Neural cell (in vitro differentiated cells): ENCODE measurements at regions not wholly inside any gene's neighbourhood (a gene's known extent, or its start where the extent isn't known, plus 50 kb on each side); places are given as distances from the start of the nearest gene placed in this dataset.
A peak's percentile ranks its signal among the peaks of the same experiment; 100 is the strongest.

Source experiments
- H2AFZ ChIP-seq: fragments of 200-600, 300-800 bp; sonication (generic), shearing (Covaris generic); 2 replicates; pipeline ENCODE4 v1.6.0; 2014; ENCODE audit warnings: low read depth, mild to moderate bottlenecking, antibody characterized with exemption, low read length, moderate library complexity
- H3F3A ChIP-seq: fragments of 200-600 bp; shearing (Covaris generic); 2 replicates; pipeline ENCODE4 v1.6.1; 2016; ENCODE audit warnings: mild to moderate bottlenecking, moderate library complexity, mixed read lengths, antibody characterized with exemption, low read length; ENCODE audit not compliant: insufficient read depth, poor library complexity, severe bottlenecking
- H3K27ac ChIP-seq: fragments of 200-600, 300-800 bp; sonication (generic), shearing (Covaris generic); 2 replicates; pipeline ENCODE4 v1.5.1; 2014; ENCODE audit warnings: mild to moderate bottlenecking, low read length, moderate library complexity
- H3K27me3 ChIP-seq: fragments of 300-800, 200-600 bp; sonication (generic), shearing (Covaris generic); 2 replicates; pipeline ENCODE4 v1.6.0; 2014; ENCODE audit warnings: mild to moderate bottlenecking, low read depth, low read length, moderate library complexity; ENCODE audit not compliant: insufficient read depth
- H3K36me3 ChIP-seq: fragments of 300-800, 200-600 bp; sonication (generic), shearing (Covaris generic); 2 replicates; pipeline ENCODE4 v1.5.1; 2014; ENCODE audit warnings: mild to moderate bottlenecking, antibody characterized with exemption, low read length, moderate library complexity; ENCODE audit not compliant: insufficient read depth
- H3K4me2 ChIP-seq: fragments of 300-800, 200-600 bp; sonication (generic), shearing (Covaris generic); 2 replicates; pipeline ENCODE4 v1.6.0; 2014; ENCODE audit warnings: mild to moderate bottlenecking, low read length
- H3K4me3 ChIP-seq: fragments of 300-800, 200-600 bp; sonication (generic), shearing (Covaris generic); 2 replicates; pipeline ENCODE4 v1.5.1; 2014; ENCODE audit warnings: mild to moderate bottlenecking, low read length, moderate library complexity
- H3K79me2 ChIP-seq: fragments of 200-600 bp; shearing (Covaris generic); replicated peaks from 2 replicates; pipeline ENCODE4 v1.6.0; 2014; ENCODE audit warnings: mild to moderate bottlenecking, low read length, moderate library complexity; ENCODE audit not compliant: insufficient read depth
- H3K9ac ChIP-seq: fragments of 300-800, 200-600 bp; sonication (generic), shearing (Covaris generic); 2 replicates; pipeline ENCODE4 v1.6.1; 2016; ENCODE audit warnings: mild to moderate bottlenecking, low read length, mixed read lengths
- H3K9me2 ChIP-seq: fragments of 200-600 bp; shearing (Covaris generic); 2 replicates; pipeline ENCODE4 v1.6.1; 2016; ENCODE audit warnings: mild to moderate bottlenecking, low read length, mixed read lengths; ENCODE audit not compliant: insufficient read depth
- H3K9me3 ChIP-seq: fragments of 200-600, 300-800 bp; sonication (generic), shearing (Covaris generic); 2 replicates; pipeline ENCODE4 v1.6.1; 2016; ENCODE audit warnings: mild to moderate bottlenecking, mixed run types, low read length, moderate library complexity, mixed read lengths
- H4K20me1 ChIP-seq: fragments of 200-600 bp; shearing (Covaris generic); 2 replicates; pipeline ENCODE4 v1.6.1; 2016; ENCODE audit warnings: mild to moderate bottlenecking, mixed run types; ENCODE audit not compliant: insufficient read depth
- CTCF ChIP-seq: fragments of 450-650 bp; IDR thresholded peaks from 2 replicates; pipeline ENCODE4 v1.5.1; 2014; ENCODE audit warnings: antibody characterized with exemption, mild to moderate bottlenecking, moderate library complexity; ENCODE audit not compliant: poor library complexity, severe bottlenecking
- EP300 ChIP-seq: fragments of 450-650 bp; conservative IDR thresholded peaks from 2 replicates; pipeline ENCODE4 v1.6.1; 2014; ENCODE audit warnings: antibody characterized with exemption, mild to moderate bottlenecking, moderate library complexity; ENCODE audit not compliant: poor library complexity, severe bottlenecking
- EZH2 ChIP-seq: fragments of 200-600, 300-800 bp; shearing (Covaris generic), sonication (generic); IDR thresholded peaks from 2 replicates; pipeline ENCODE4 v1.6.1; 2014; ENCODE audit warnings: antibody characterized with exemption, low read length, borderline replicate concordance, mild to moderate bottlenecking; ENCODE audit not compliant: insufficient read depth, poor library complexity, severe bottlenecking
- MXI1 ChIP-seq: fragments of 450-650 bp; conservative IDR thresholded peaks from 2 replicates; pipeline ENCODE4 v1.6.1; 2014; ENCODE audit warnings: antibody characterized with exemption, mild to moderate bottlenecking; ENCODE audit not compliant: poor library complexity, severe bottlenecking
- POLR2AphosphoS5 ChIP-seq: IDR thresholded peaks from 2 replicates; pipeline ENCODE4 v1.6.1; 2012
- RAD21 ChIP-seq: fragments of 450-650 bp; conservative IDR thresholded peaks from 2 replicates; pipeline ENCODE4 v1.6.1; 2014; ENCODE audit warnings: antibody characterized with exemption, mild to moderate bottlenecking, moderate library complexity
- REST ChIP-seq: IDR thresholded peaks from 2 replicates; pipeline ENCODE4 v1.6.1; 2012; ENCODE audit warnings: borderline replicate concordance
- SMC3 ChIP-seq: fragments of 450-650 bp; conservative IDR thresholded peaks from 2 replicates; pipeline ENCODE4 v1.6.1; 2014; ENCODE audit warnings: antibody characterized with exemption, mild to moderate bottlenecking, moderate library complexity; ENCODE audit not compliant: poor library complexity
- TAF1 ChIP-seq: IDR thresholded peaks from 2 replicates; pipeline ENCODE4 v1.6.1; 2012; ENCODE audit warnings: low read depth

- Histone ChIP-seq H3K9ac (peak overlapping the region; percentile 77), H3K4me3 (peak overlapping the region; percentile 57), H3K9me2 (no peaks in the 10 kb centered on the region), H3K9me3 (no peaks in the 10 kb centered on the region), H3K36me3 (no peaks in the 10 kb centered on the region), H3K27me3 (no peaks in the 10 kb centered on the region), H4K20me1 (no peaks in the 10 kb centered on the region), H3F3A (peaks cover 13% of the 10 kb centered on the region), H2AFZ (peak overlapping the region; percentile 48), H3K79me2 (no peaks in the 10 kb centered on the region), H3K27ac (peak overlapping the region; percentile 99), H3K4me2 (peak overlapping the region; percentile 85)
- peak; percentile 69 for TF ChIP-seq CTCF
- TF ChIP-seq POLR2AphosphoS5: peak; percentile 88
- peak; percentile 96 for TF ChIP-seq EP300
- TF ChIP-seq EZH2: no peak
- TF ChIP-seq RAD21: peak; percentile 86
- TF ChIP-seq MXI1: peak; percentile 49
- peak; percentile 83 for TF ChIP-seq SMC3
- peak; percentile 88 for TF ChIP-seq TAF1
- TF ChIP-seq REST: peak; percentile 98
Observed at GRCh38 chr2:5409898-5410381, 282.2 kb upstream of the SOX11 start.

DNA sequence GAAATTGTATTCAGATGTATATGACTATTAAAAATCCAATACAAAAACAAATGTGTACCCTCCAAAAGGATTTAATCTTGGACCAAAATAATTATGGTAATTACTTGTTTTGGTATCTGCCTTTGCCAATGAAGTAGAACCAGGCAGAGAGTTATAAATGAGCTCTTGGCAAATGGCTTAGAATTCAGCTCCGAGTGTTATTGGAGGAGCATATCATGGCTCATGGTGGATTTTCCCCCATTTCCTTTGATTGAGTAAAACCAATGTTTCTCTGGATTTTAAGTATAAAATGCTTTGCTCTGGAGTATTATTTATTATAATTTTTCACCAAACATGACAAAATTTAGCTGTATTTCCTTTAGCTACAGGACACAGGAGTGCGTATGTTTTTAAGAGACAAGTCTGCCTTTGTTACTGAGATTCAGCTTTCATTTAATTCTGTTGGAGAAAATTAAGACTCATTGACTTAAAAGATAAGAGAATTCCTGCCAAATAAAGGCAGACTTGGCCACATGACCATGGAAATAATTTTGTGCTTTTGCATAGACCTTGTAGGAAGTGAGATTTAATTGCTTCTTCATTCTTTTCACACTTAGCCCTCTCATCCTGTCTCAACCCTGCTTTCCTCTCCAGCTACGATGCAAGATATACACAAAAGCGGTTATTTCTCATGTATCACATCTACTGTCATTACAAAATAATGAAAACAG lies 281.0 kb upstream of the SOX11 start:
- Histone ChIP-seq H3K27me3 (no peaks in the 10 kb centered on the region), H3K36me3 (no peaks in the 10 kb centered on the region), H3K9ac (peak overlapping the region; percentile 77), H3K4me3 (peak overlapping the region; percentile 57), H3K27ac (peak overlapping the region; percentile 99), H2AFZ (peak overlapping the region; percentile 4), H4K20me1 (no peaks in the 10 kb centered on the region), H3K9me2 (no peaks in the 10 kb centered on the region), H3K79me2 (no peaks in the 10 kb centered on the region), H3F3A (peaks cover 13% of the 10 kb centered on the region), H3K4me2 (peak overlapping the region; percentile 78), H3K9me3 (no peaks in the 10 kb centered on the region)
- TF ChIP-seq EP300: no peak
- TF ChIP-seq REST: no peak
- no peak for TF ChIP-seq POLR2AphosphoS5
- TF ChIP-seq EZH2: no peak
- TF ChIP-seq TAF1: no peak
- TF ChIP-seq RAD21: no peak
- TF ChIP-seq SMC3: no peak
- TF ChIP-seq CTCF: no peak
- no peak for TF ChIP-seq MXI1
